ENCODE measurements at regions not wholly inside any gene's neighbourhood (a gene's known extent, or its start where the extent isn't known, plus 50 kb on each side); places are given as distances from the start of the nearest gene placed in this dataset.

DNA sequence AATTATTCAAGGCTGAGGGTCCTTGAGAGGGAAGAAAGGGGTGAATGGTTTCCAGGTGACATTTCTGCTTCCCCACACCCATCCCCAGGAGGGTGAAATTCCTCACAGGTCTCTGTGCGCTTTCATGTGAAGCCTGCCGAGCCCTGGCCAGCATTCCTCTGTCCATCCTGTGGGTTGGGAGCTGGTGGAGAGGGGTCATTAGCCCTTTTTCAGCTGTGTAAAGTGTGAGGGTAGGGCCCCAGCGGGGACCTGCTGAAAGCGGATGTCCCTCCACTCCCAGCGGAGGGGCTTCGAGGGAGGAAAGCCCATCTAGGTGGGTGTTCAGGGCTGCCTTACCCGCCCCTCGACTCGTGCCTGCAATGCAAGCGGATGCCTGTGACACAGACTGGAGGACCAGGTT is 53.3 kb upstream of the DLX4 start:
- ChIA-PET POLR2A (no interaction called here), CTCF (interaction anchor here (1.1 to 4.8 kb wide), 3 partner anchors 8 to 82 kb away, joined by 5 to 33 read pairs (median 5); no protein-coding TSS in a partner anchor)
- no peak overlapping the region for H3K4me3 ChIP-seq (ENCODE audit: low read depth, low read length)
- no peak for DNase-seq (ENCODE audit: low read depth, low spot score)
- TF ChIP-seq, protein P1, sequence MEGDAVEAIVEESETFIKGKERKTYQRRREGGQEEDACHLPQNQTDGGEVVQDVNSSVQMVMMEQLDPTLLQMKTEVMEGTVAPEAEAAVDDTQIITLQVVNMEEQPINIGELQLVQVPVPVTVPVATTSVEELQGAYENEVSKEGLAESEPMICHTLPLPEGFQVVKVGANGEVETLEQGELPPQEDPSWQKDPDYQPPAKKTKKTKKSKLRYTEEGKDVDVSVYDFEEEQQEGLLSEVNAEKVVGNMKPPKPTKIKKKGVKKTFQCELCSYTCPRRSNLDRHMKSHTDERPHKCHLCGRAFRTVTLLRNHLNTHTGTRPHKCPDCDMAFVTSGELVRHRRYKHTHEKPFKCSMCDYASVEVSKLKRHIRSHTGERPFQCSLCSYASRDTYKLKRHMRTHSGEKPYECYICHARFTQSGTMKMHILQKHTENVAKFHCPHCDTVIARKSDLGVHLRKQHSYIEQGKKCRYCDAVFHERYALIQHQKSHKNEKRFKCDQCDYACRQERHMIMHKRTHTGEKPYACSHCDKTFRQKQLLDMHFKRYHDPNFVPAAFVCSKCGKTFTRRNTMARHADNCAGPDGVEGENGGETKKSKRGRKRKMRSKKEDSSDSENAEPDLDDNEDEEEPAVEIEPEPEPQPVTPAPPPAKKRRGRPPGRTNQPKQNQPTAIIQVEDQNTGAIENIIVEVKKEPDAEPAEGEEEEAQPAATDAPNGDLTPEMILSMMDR (IDR thresholded peaks at IDR 0.05; ENCODE audit: insufficient read depth, low read length, missing control alignments), result no peak

DNA sequence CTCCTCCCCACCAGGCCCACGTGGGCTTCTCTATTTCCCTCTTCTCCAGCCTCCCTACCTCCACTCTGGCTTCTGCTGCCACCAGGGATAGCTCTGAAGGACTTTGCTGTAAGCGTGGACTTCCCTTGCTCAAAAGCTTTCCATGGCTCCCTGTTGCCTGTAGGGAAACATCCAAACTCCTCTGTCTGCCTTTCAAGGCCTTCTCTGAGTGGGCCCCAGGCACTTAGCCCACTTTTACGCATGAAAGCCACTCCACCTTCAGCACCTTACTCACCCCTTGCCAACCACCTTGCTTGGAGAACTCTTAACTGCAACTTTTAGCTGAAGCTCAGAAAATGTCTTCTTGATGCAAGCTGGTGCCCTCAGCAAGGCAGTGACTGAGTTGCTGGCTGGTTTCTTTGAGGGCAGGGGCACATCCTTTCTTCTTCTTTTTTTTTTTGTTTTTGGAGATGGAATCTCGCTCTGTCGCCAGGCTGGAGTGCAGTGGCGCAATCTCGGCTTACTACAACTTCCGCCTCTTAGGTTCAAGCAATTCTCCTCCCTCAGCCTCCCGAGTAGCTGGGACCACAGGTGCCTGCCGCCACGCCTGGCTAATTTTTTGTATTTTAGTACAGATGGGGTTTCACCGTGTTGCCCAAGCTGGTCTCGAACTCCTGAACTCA is 52.0 kb upstream of the DLX4 start:
- ChIA-PET POLR2A (no interaction called here), CTCF (interaction anchor here (1.2 to 4.8 kb wide), 3 partner anchors 36 to 80 kb away, joined by 5 to 33 read pairs (median 7); no protein-coding TSS in a partner anchor)
- H3K4me3 ChIP-seq (ENCODE audit: low read depth, low read length), result no peak overlapping the region
- TF ChIP-seq, protein P1 (IDR thresholded peaks at IDR 0.05; ENCODE audit: insufficient read depth, low read length, missing control alignments), result no peak
- DNase-seq (ENCODE audit: low read depth, low spot score), result no peak

DNA sequence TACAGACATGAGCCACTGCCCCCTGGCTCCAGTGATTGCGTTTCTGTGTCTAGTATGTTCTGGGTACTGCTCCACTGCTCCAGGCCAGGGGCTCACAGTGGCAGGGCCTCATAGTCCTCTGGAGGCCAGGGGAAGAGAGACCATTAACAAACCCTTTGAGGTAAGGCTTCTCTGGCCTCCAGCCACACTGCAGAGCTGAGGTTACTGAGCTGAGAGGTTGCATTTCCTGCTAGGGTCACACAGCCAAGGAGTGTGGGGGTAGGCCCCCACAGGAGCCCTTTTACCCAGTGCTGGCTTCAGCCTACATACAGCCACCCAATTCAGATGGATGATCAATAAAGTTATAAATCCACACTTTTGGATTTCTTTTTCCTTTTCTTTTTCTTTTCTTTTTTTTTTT is 50.4 kb upstream of the DLX4 start:
- TF ChIP-seq, protein P1 (IDR thresholded peaks at IDR 0.05; ENCODE audit: insufficient read depth, low read length, missing control alignments), result no peak
- ChIA-PET POLR2A (no interaction called here), CTCF (interaction anchor here (4.8 to 5.8 kb wide), 2 partner anchors 79 kb away, joined by 32 to 33 read pairs; no protein-coding TSS in a partner anchor)
- no peak for DNase-seq (ENCODE audit: low read depth, low spot score)
- no peak overlapping the region for H3K4me3 ChIP-seq (ENCODE audit: low read depth, low read length)
